Erythroblast (primary cell): ENCODE measurements at regions not wholly inside any gene's neighbourhood (a gene's known extent, or its start where the extent isn't known, plus 50 kb on each side); places are given as distances from the start of the nearest gene placed in this dataset.

ENCODE experiments used
- GATA1 ChIP-seq: IDR thresholded peaks from 2 replicates; pipeline ENCODE4 v1.6.1; 2011; ENCODE audit warnings: low read depth, mild to moderate bottlenecking, control low read depth, low read length, moderate library complexity
- POLR2A ChIP-seq: IDR thresholded peaks from 2 replicates; pipeline ENCODE4 v1.6.1; 2011; ENCODE audit warnings: mild to moderate bottlenecking, low read length

- no peak for TF ChIP-seq POLR2A
- TF ChIP-seq GATA1, result no peak
Observed at GRCh38 chr12:53810950-53811349, 59.2 kb upstream of the CISTR start.
